ENCODE measurements at regions not wholly inside any gene's neighbourhood (a gene's known extent, or its start where the extent isn't known, plus 50 kb on each side); places are given as distances from the start of the nearest gene placed in this dataset.

DNA sequence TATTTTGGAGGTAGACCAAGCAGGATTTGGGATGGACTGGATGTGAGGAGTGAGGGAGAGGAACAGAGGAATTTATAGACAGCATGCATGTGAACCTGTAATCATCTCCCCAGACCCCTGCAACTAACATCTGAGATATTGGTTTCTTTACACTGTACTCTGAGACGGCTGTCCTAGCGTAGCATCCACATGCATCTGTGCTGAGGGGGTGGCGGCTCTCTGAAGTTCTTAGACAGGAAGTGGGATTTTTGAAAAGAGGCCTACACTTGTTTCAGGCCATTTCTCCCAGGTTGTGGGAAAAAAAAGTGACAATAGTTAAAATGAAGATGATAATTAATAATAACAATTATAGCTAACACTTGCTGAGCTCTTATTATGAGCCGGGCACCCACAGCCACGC is 150.2 kb upstream of the GATA6 start:
- TF ChIP-seq, protein P1, sequence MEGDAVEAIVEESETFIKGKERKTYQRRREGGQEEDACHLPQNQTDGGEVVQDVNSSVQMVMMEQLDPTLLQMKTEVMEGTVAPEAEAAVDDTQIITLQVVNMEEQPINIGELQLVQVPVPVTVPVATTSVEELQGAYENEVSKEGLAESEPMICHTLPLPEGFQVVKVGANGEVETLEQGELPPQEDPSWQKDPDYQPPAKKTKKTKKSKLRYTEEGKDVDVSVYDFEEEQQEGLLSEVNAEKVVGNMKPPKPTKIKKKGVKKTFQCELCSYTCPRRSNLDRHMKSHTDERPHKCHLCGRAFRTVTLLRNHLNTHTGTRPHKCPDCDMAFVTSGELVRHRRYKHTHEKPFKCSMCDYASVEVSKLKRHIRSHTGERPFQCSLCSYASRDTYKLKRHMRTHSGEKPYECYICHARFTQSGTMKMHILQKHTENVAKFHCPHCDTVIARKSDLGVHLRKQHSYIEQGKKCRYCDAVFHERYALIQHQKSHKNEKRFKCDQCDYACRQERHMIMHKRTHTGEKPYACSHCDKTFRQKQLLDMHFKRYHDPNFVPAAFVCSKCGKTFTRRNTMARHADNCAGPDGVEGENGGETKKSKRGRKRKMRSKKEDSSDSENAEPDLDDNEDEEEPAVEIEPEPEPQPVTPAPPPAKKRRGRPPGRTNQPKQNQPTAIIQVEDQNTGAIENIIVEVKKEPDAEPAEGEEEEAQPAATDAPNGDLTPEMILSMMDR (conservative IDR thresholded peaks at IDR 0.05; ENCODE audit: low read depth, low read length) = no peak
- TF ChIP-seq EZH2 (IDR thresholded peaks at IDR 0.05; ENCODE audit: borderline replicate concordance, low read depth, low read length, poor library complexity, severe bottlenecking) = no peak

All from A673 (cell line).